H1 (cell line): ENCODE measurements at regions not wholly inside any gene's neighbourhood (a gene's known extent, or its start where the extent isn't known, plus 50 kb on each side); places are given as distances from the start of the nearest gene placed in this dataset.

Experiments
- CTCF ChIA-PET: fragments of 300-600 bp; sonication (Branson Sonifier 250); formaldehyde crosslinking; loops from one replicate; lab custom pipeline; 2021; ENCODE audit not compliant: partially characterized antibody; lab: Charles Lee
- POLR2A ChIA-PET: fragments of 300-600 bp; sonication (Branson Sonifier 250); formaldehyde crosslinking; loops from one replicate; lab custom pipeline; 2021; ENCODE audit warnings: inconsistent platforms; ENCODE audit not compliant: partially characterized antibody; lab: Charles Lee
- DNase-seq, 2 experiments: peaks; one replicate each; pipeline versions ENCODE4 v3.0.0 to v3.0.0-alpha.2; 2010 to 2022; ENCODE audit warnings: low spot score in 2 of 2, low read depth in 1 of 2, mixed read lengths in 1 of 2
- FAIRE-seq: peaks from 2 replicates; lab custom pipeline; 2011; peaks lifted over from hg19 to GRCh38; lab: Jason Lieb, UNC
- H2AFZ ChIP-seq: 2 replicates; pipeline ENCODE4 v1.8.1; 2012; ENCODE audit warnings: low read length, inconsistent platforms
- H2AK5ac ChIP-seq: 2 replicates; pipeline ENCODE4 v1.6.1; 2013; ENCODE audit warnings: low read depth, low read length
- H2BK120ac ChIP-seq: replicated peaks from 2 replicates; pipeline ENCODE3; 2013; ENCODE audit warnings: low read depth, low read length, inconsistent platforms
- H2BK12ac ChIP-seq: 2 replicates; pipeline ENCODE4 v1.6.1; 2013; ENCODE audit warnings: low read depth, low read length
- H2BK15ac ChIP-seq: 2 replicates; pipeline ENCODE4 v1.6.1; 2013; ENCODE audit warnings: low read length
- H2BK20ac ChIP-seq: 2 replicates; pipeline ENCODE4 v1.6.1; 2013; ENCODE audit warnings: low read length
- H2BK5ac ChIP-seq: 2 replicates; pipeline ENCODE4 v1.6.1; 2013; ENCODE audit warnings: low read depth, low read length
- H3K14ac ChIP-seq: 2 replicates; pipeline ENCODE4 v1.6.1; 2013; ENCODE audit warnings: inconsistent platforms; ENCODE audit not compliant: insufficient read length
- H3K18ac ChIP-seq: 2 replicates; pipeline ENCODE4 v1.6.1; 2013; ENCODE audit warnings: low read length; ENCODE audit errors: extremely low read depth
- H3K23ac ChIP-seq: 2 replicates; pipeline ENCODE4 v1.6.1; 2013; ENCODE audit warnings: inconsistent platforms; ENCODE audit not compliant: insufficient read length
- H3K23me2 ChIP-seq: 2 replicates; pipeline ENCODE4 v1.6.1; 2013; ENCODE audit warnings: low read depth, low read length
- H3K27ac ChIP-seq: 2 replicates; pipeline ENCODE4 v1.6.1; 2011; ENCODE audit warnings: low read depth, low read length, inconsistent platforms
- H3K27me3 ChIP-seq, 4 experiments: replicated peaks in 1 of 4; 1 replicate in 1 of 4; 2 replicates in 3 of 4; pipeline versions ENCODE4 v1.6.1 to v1.8.1; 2011 to 2013; ENCODE audit warnings: low read length in 3 of 4, mild to moderate bottlenecking in 3 of 4, inconsistent platforms in 2 of 4, mixed read lengths in 2 of 4, moderate library complexity in 1 of 4; ENCODE audit not compliant: control insufficient read depth in 3 of 4, insufficient read depth in 3 of 4; ENCODE audit errors: extremely low read depth in 1 of 4
- H3K36me3 ChIP-seq, 4 experiments: 2 replicates each; pipeline versions ENCODE4 v1.6.1 to v1.8.1; 2011 to 2013; ENCODE audit warnings: mild to moderate bottlenecking in 4 of 4, low read length in 3 of 4, moderate library complexity in 2 of 4, control low read depth in 1 of 4, inconsistent platforms in 1 of 4; ENCODE audit not compliant: insufficient read depth in 4 of 4, control insufficient read depth in 2 of 4
- H3K4ac ChIP-seq: replicated peaks from 2 replicates; pipeline ENCODE3; 2013; ENCODE audit warnings: low read length, low read depth, mixed read lengths, inconsistent platforms; ENCODE audit not compliant: insufficient read length
- H3K4me1 ChIP-seq, 4 experiments: replicated peaks in 1 of 4; 1 replicate in 1 of 4; 2 replicates in 3 of 4; pipeline versions ENCODE4 v1.6.1 to v1.8.1; 2011 to 2013; ENCODE audit warnings: low read length in 3 of 4, inconsistent platforms in 2 of 4, mixed read lengths in 1 of 4; ENCODE audit not compliant: insufficient read depth in 4 of 4, control insufficient read depth in 3 of 4
- H3K4me2 ChIP-seq, 2 experiments: 2 replicates each; pipeline versions ENCODE4 v1.6.1 to v1.8.1; 2011 to 2013; ENCODE audit warnings: low read depth in 2 of 2, low read length in 2 of 2, control low read depth in 1 of 2, inconsistent platforms in 1 of 2, mild to moderate bottlenecking in 1 of 2; ENCODE audit not compliant: insufficient read depth in 1 of 2
- H3K4me3 ChIP-seq, 4 experiments: fragments of 200-600, 300-600 bp in 1 of 4; sonication (generic), shearing (Covaris generic), sonication (Bioruptor Twin) in 1 of 4; 2 replicates each; pipeline versions ENCODE4 v1.5.1 to v1.8.1; 2011 to 2016; ENCODE audit warnings: low read length in 4 of 4, low read depth in 3 of 4, control low read depth in 2 of 4, inconsistent platforms in 2 of 4, mild to moderate bottlenecking in 2 of 4, mixed read lengths in 1 of 4, moderate library complexity in 1 of 4; ENCODE audit not compliant: insufficient read depth in 2 of 4; ENCODE audit errors: extremely low read depth in 1 of 4
- H3K56ac ChIP-seq: replicated peaks from 2 replicates; pipeline ENCODE3; 2013; ENCODE audit warnings: low read depth, mild to moderate bottlenecking, mixed read lengths, low read length, inconsistent platforms; ENCODE audit not compliant: insufficient read length
- H3K79me1 ChIP-seq: 2 replicates; pipeline ENCODE4 v1.6.1; 2013; ENCODE audit warnings: low read depth, low read length, control low read depth
- H3K79me2 ChIP-seq, 2 experiments: 2 replicates each; pipeline versions ENCODE4 v1.6.1 to v1.8.1; 2012 to 2013; ENCODE audit warnings: low read length in 2 of 2, mild to moderate bottlenecking in 2 of 2, inconsistent platforms in 1 of 2; ENCODE audit not compliant: insufficient read depth in 2 of 2, control insufficient read depth in 1 of 2
- H3K9ac ChIP-seq, 4 experiments: replicated peaks in 1 of 4; 1 replicate in 1 of 4; 2 replicates in 3 of 4; pipeline versions ENCODE4 v1.6.1 to v1.8.1; 2011 to 2013; ENCODE audit warnings: low read depth in 3 of 4, low read length in 3 of 4, control low read depth in 2 of 4, mild to moderate bottlenecking in 2 of 4, moderate library complexity in 2 of 4, inconsistent platforms in 1 of 4; ENCODE audit errors: extremely low read depth in 1 of 4
- H3K9me3 ChIP-seq, 2 experiments: 2 replicates each; pipeline versions ENCODE4 v1.6.1 to v1.8.1; 2012 to 2013; ENCODE audit warnings: mild to moderate bottlenecking in 2 of 2, moderate library complexity in 2 of 2, control low read depth in 1 of 2, inconsistent platforms in 1 of 2, low read depth in 1 of 2, low read length in 1 of 2, mixed read lengths in 1 of 2; ENCODE audit not compliant: insufficient read depth in 2 of 2
- H4K20me1 ChIP-seq, 2 experiments: replicated peaks in 1 of 2; 2 replicates each; pipeline versions ENCODE3 to v1.8.1; 2011 to 2013; ENCODE audit warnings: inconsistent platforms in 2 of 2, low read length in 2 of 2, mild to moderate bottlenecking in 1 of 2; ENCODE audit not compliant: insufficient read depth in 2 of 2, control insufficient read depth in 1 of 2
- H4K5ac ChIP-seq: 2 replicates; pipeline ENCODE4 v1.6.1; 2013; ENCODE audit warnings: low read length, low read depth, mixed read lengths, inconsistent platforms; ENCODE audit not compliant: insufficient read length
- H4K8ac ChIP-seq: 2 replicates; pipeline ENCODE4 v1.8.0; 2013; ENCODE audit warnings: mild to moderate bottlenecking, moderate library complexity, low read length, inconsistent platforms; ENCODE audit not compliant: insufficient read depth; ENCODE audit errors: extremely low read depth
- H4K91ac ChIP-seq: replicated peaks from 2 replicates; pipeline ENCODE3; 2013; ENCODE audit warnings: low read length, mixed read lengths, inconsistent platforms; ENCODE audit not compliant: insufficient read length
- CHD1 ChIP-seq: IDR thresholded peaks from 2 replicates; pipeline ENCODE4 v1.6.1; 2012; ENCODE audit warnings: low read depth, low read length, improper control_type of control experiment
- E2F6 ChIP-seq: IDR thresholded peaks from 2 replicates; pipeline ENCODE4 v1.6.1; 2012; ENCODE audit warnings: inconsistent platforms
- FOSL1 ChIP-seq: IDR thresholded peaks from 2 replicates; pipeline ENCODE4 v1.6.1; 2011; ENCODE audit warnings: mild to moderate bottlenecking, low read depth, low read length, moderate library complexity; ENCODE audit not compliant: insufficient read depth
- MAFK ChIP-seq: IDR thresholded peaks from 2 replicates; pipeline ENCODE4 v1.6.1; 2012; ENCODE audit warnings: low read depth, mild to moderate bottlenecking, improper control_type of control experiment, low read length
- NANOG ChIP-seq: IDR thresholded peaks from 2 replicates; pipeline ENCODE4 v1.6.1; 2011; ENCODE audit warnings: low read length, low read depth, mild to moderate bottlenecking, inconsistent platforms; ENCODE audit not compliant: insufficient read depth, poor library complexity, severe bottlenecking
- WGBS, 2 experiments: shearing (Covaris generic) in 1 of 2; methylation state at CpG; one replicate each; pipeline versions ENCODE4 v1.1.6 to v1.1.7; 2013 to 2015; ENCODE audit warnings: low lambda C conversion rate in 2 of 2, mixed read lengths in 2 of 2, inconsistent platforms in 1 of 2, low coverage in 1 of 2, missing lambda C conversion rate in 1 of 2; ENCODE audit not compliant: insufficient replicate concordance in 2 of 2, insufficient coverage in 1 of 2, insufficient read length in 1 of 2; ENCODE audit errors: extremely low coverage in 1 of 2, missing lambda C conversion rate in 1 of 2; 5-methylcytosine and 5-hydroxymethylcytosine counted together

DNA sequence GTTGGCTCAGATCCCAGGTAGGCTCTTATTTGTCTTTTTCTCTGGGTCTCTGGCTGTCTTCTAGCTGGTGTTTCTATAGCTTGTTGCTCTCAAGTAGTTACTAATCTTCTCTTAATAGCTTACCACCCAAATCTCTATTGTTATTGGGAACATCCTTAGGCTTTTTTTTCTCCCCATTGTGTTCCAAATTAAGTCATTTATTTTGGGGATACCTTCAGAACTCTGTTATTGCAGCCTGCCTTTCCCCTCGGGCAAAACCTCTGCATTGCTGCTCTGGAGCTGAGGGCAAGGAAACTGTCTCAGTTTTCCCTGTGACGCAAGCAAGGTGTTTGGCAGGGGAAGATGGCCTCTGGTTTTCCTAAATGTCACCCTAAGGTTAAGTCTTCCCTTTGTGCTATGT is 113.3 kb upstream of the XIST start:
- peak overlapping the region; percentile 20 for H4K91ac ChIP-seq
- 0% methylated on average over 2 of the region's 2 CpGs; no CpG with 5 or more reads in 1 of the 2 experiments for WGBS, 2 experiments
- no peaks in the 10 kb centered on the region for H3K23me2 ChIP-seq
- no peak overlapping the region for H2AFZ ChIP-seq
- peak in 1 of 2 experiments; percentile 49 for DNase-seq
- H3K4me3 ChIP-seq = peak overlapping the region in 1 of 4 experiments; percentile 37; a peak in 1 of 8 replicates
- peak overlapping the region; percentile 38 to 55 for H3K4me2 ChIP-seq
- no peak overlapping the region for H3K9ac ChIP-seq
- no peak overlapping the region for H3K14ac ChIP-seq
- no peaks in the 10 kb centered on the region for H3K79me1 ChIP-seq
- H2BK5ac ChIP-seq = peak overlapping the region; percentile 89
- H3K27ac ChIP-seq = peak overlapping the region; percentile 67; the same call in 1 of the 2 replicates
- H3K27me3 ChIP-seq = no peaks in the 10 kb centered on the region
- no peak overlapping the region for H4K8ac ChIP-seq
- peaks cover 0 to 20% (median 7%) of the 10 kb centered on the region in 4 experiments; a peak in 6 of 7 replicates for H3K4me1 ChIP-seq
- TF ChIP-seq CHD1 (no peak), FOSL1 (no peak), E2F6 (no peak), MAFK (no peak), NANOG (peak; percentile 29)
- TF ChIP-seq, all 59 proteins: peak for 1
- Histone ChIP-seq H2BK120ac (no peak overlapping the region), H3K23ac (no peak overlapping the region), H2BK12ac (no peak overlapping the region; the same call in 1 of the 2 replicates), H4K20me1 (peaks cover 0 to 2% of the 10 kb centered on the region in 2 experiments), H3K79me2 (peaks cover 4 to 60% of the 10 kb centered on the region in 2 experiments; a peak in 3 of 4 replicates), H3K18ac (no peak overlapping the region), H2AK5ac (no peak overlapping the region), H3K9me3 (no peaks in the 10 kb centered on the region), H3K56ac (no peak overlapping the region), H2BK15ac (no peak overlapping the region; the same call in 1 of the 2 replicates), H3K4ac (no peak overlapping the region), H2BK20ac (no peak overlapping the region), H3K36me3 (peaks cover 0 to 3% (median 0%) of the 10 kb centered on the region in 4 experiments; a peak in 2 of 8 replicates), H4K5ac (no peak overlapping the region)
- POLR2A ChIA-PET = interaction anchor here (0.7 to 3.3 kb wide), 3 partner anchors 14 to 49 kb away, joined by 3 to 14 read pairs (median 10); no protein-coding TSS in a partner anchor
- CTCF ChIA-PET = no interaction called here
- no peak for FAIRE-seq
